ENCODE measurements at regions not wholly inside any gene's neighbourhood (a gene's known extent, or its start where the extent isn't known, plus 50 kb on each side); places are given as distances from the start of the nearest gene placed in this dataset.
"Not testable (repeated sequence)": the region's sequence is repeated elsewhere in the genome, so short reads cannot be mapped to it uniquely, and the experiment has no call there.

GRCh38 chr10:125521721-125522680 lies 161.0 kb downstream of the TEX36 start:
- no peak for DNase-seq (ENCODE audit: missing footprints)
- intact Hi-C loops (cut with DNase I), result no loop called here
- no peak for ATAC-seq

- no peak for DNase-seq (ENCODE audit: missing footprints)
- intact Hi-C loops (cut with DNase I), result no loop called here
- ATAC-seq, result no peak
Measured at GRCh38 chr10:125520968-125521367, 162.0 kb downstream of the TEX36 start.

GRCh38 chr10:125518397-125518796 lies 164.6 kb downstream of the TEX36 start:
- DNase-seq (ENCODE audit: missing footprints); intact Hi-C loops (cut with DNase I); ATAC-seq: not testable (repeated sequence)

GRCh38 chr10:125515571-125515970 lies 167.4 kb downstream of the TEX36 start:
- intact Hi-C loops (cut with DNase I), result no loop called here
- ATAC-seq (no peak), DNase-seq (ENCODE audit: missing footprints) (no peak)

GRCh38 chr10:125514206-125515162 lies 168.5 kb downstream of the TEX36 start:
- intact Hi-C loops (cut with DNase I), result no loop called here
- ATAC-seq, result no peak
- no peak for DNase-seq (ENCODE audit: missing footprints)

- intact Hi-C loops (cut with DNase I), result no loop called here
- ATAC-seq (no peak), DNase-seq (ENCODE audit: missing footprints) (no peak)
Measured at GRCh38 chr10:125513429-125514182, 169.4 kb downstream of the TEX36 start.

GRCh38 chr10:125510998-125511397 lies 172.0 kb downstream of the TEX36 start:
- no peak for ATAC-seq
- intact Hi-C loops (cut with DNase I), result no loop called here

GRCh38 chr10:125505648-125506047 lies 177.3 kb downstream of the TEX36 start:
- intact Hi-C loops (cut with DNase I), result no loop called here
- no peak for ATAC-seq
- no peak for DNase-seq (ENCODE audit: missing footprints)

More at GRCh38 chr10:125510998-125511397, 172.0 kb downstream of the TEX36 start:
- DNase-seq (ENCODE audit: missing footprints), result no peak

- DNase-seq (ENCODE audit: missing footprints), result no peak
- ATAC-seq, result no peak
- intact Hi-C loops (cut with DNase I), result no loop called here
Measured at GRCh38 chr10:125502276-125502675, 180.7 kb downstream of the TEX36 start.

- ATAC-seq (no peak), DNase-seq (ENCODE audit: missing footprints) (no peak)
- intact Hi-C loops (cut with DNase I), result no loop called here
Measured at GRCh38 chr10:125495386-125495785, 187.6 kb downstream of the TEX36 start.

- ATAC-seq, result no peak
- DNase-seq (ENCODE audit: missing footprints), result no peak
- intact Hi-C loops (cut with DNase I), result no loop called here
Measured at GRCh38 chr10:125494651-125495239, 188.2 kb downstream of the TEX36 start.

GRCh38 chr10:125491381-125491780 lies 191.6 kb downstream of the TEX36 start:
- intact Hi-C loops (cut with DNase I), result no loop called here
- ATAC-seq, result no peak
- DNase-seq (ENCODE audit: missing footprints), result no peak

- intact Hi-C loops (cut with DNase I), result no loop called here
- DNase-seq (ENCODE audit: missing footprints), result no peak
- no peak for ATAC-seq
Measured at GRCh38 chr10:125489731-125490130, 193.2 kb downstream of the TEX36 start.

- intact Hi-C loops (cut with DNase I), result no loop called here
- no peak for ATAC-seq
- no peak for DNase-seq (ENCODE audit: missing footprints)
Measured at GRCh38 chr10:125485665-125486064, 197.3 kb downstream of the TEX36 start.

GRCh38 chr10:125484035-125484732 lies 198.8 kb downstream of the TEX36 start:
- ATAC-seq, result no peak
- intact Hi-C loops (cut with DNase I), result no loop called here

GRCh38 chr10:125482637-125483036 lies 200.3 kb downstream of the TEX36 start:
- no peak for ATAC-seq
- DNase-seq (ENCODE audit: missing footprints), result no peak
- intact Hi-C loops (cut with DNase I), result no loop called here

More at GRCh38 chr10:125484035-125484732, 198.8 kb downstream of the TEX36 start:
- no peak for DNase-seq (ENCODE audit: missing footprints)

- ATAC-seq (no peak), DNase-seq (ENCODE audit: missing footprints) (no peak)
- intact Hi-C loops (cut with DNase I), result no loop called here
Measured at GRCh38 chr10:125482108-125482507, 200.9 kb downstream of the TEX36 start.

- ATAC-seq (no peak), DNase-seq (ENCODE audit: missing footprints) (no peak)
- intact Hi-C loops (cut with DNase I), result no loop called here
Measured at GRCh38 chr10:125479059-125479458, 203.9 kb downstream of the TEX36 start.

Measured in Right ventricle myocardium inferior (tissue), 1 donor.